Fibroblast of lung (primary cell): ENCODE measurements at regions not wholly inside any gene's neighbourhood (a gene's known extent, or its start where the extent isn't known, plus 50 kb on each side); places are given as distances from the start of the nearest gene placed in this dataset.

ENCODE experiments used
- EZH2 ChIP-seq: IDR thresholded peaks from 2 replicates; pipeline ENCODE4 v1.5.1; 2012; ENCODE audit warnings: low read length, control low read depth, mild to moderate bottlenecking; ENCODE audit errors: missing control alignments
- TF ChIP-seq, protein P1 (sequence below), 2 donors: IDR thresholded peaks in 1 of 2; conservative IDR thresholded peaks in 1 of 2; 1 replicate in 1 of 2; 2 replicates in 1 of 2; pipeline ENCODE4 v1.5.1; 2011 to 2012; ENCODE audit warnings: low read length in 2 of 2, control low read depth in 1 of 2, inconsistent platforms in 1 of 2, low read depth in 1 of 2, mild to moderate bottlenecking in 1 of 2

- no peak for TF ChIP-seq EZH2
- TF ChIP-seq, protein P1, sequence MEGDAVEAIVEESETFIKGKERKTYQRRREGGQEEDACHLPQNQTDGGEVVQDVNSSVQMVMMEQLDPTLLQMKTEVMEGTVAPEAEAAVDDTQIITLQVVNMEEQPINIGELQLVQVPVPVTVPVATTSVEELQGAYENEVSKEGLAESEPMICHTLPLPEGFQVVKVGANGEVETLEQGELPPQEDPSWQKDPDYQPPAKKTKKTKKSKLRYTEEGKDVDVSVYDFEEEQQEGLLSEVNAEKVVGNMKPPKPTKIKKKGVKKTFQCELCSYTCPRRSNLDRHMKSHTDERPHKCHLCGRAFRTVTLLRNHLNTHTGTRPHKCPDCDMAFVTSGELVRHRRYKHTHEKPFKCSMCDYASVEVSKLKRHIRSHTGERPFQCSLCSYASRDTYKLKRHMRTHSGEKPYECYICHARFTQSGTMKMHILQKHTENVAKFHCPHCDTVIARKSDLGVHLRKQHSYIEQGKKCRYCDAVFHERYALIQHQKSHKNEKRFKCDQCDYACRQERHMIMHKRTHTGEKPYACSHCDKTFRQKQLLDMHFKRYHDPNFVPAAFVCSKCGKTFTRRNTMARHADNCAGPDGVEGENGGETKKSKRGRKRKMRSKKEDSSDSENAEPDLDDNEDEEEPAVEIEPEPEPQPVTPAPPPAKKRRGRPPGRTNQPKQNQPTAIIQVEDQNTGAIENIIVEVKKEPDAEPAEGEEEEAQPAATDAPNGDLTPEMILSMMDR (conservative IDR thresholded peaks at IDR 0.05 in 1 of 2, IDR thresholded peaks at IDR 0.05 in 1 of 2; ENCODE audit: low read depth in 1 of 2, low read length in 2 of 2): peak; percentile 18 to 56
These were observed 280.0 kb upstream of the RTL1 start for GRCh38 chr14:101183376-101184103.
